Testis (tissue), 2 donors: ENCODE measurements at regions not wholly inside any gene's neighbourhood (a gene's known extent, or its start where the extent isn't known, plus 50 kb on each side); places are given as distances from the start of the nearest gene placed in this dataset.

Experiments
- POLR2A ChIP-seq: fragments of 450-650 bp; IDR thresholded peaks from one replicate; pipeline ENCODE4 v1.6.1; 2017; ENCODE audit warnings: antibody characterized with exemption, mild to moderate bottlenecking, moderate library complexity
- TF ChIP-seq, protein P1 (sequence below), 3 experiments: fragments of 450-650 bp in 2 of 3; fragments of 200-600 bp in 1 of 3; sonication (generic) in 1 of 3; IDR thresholded peaks; one replicate each; pipeline ENCODE4 v1.5.1; 2016 to 2019; ENCODE audit warnings: antibody characterized with exemption in 3 of 3, mild to moderate bottlenecking in 2 of 3, moderate library complexity in 1 of 3

DNA sequence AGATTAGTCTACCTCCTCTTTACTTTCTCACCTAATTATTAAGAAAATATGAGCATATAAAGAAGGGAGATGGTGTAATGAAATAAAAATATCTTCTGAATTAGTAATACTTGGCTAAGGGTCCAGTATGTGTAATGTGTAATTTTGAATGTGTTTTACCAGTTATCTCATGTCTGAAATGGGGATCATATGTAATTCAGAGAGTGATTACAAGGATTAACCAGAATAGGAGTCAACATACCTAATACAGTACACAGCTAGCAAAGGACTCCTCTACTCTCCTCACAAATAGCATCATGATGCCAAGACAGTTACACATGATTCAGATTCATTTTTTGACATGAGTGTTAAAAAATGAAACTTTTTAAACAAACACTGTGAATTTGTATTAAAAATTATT is 570.4 kb downstream of the SI start:
- no peak for TF ChIP-seq POLR2A
- TF ChIP-seq, protein P1, sequence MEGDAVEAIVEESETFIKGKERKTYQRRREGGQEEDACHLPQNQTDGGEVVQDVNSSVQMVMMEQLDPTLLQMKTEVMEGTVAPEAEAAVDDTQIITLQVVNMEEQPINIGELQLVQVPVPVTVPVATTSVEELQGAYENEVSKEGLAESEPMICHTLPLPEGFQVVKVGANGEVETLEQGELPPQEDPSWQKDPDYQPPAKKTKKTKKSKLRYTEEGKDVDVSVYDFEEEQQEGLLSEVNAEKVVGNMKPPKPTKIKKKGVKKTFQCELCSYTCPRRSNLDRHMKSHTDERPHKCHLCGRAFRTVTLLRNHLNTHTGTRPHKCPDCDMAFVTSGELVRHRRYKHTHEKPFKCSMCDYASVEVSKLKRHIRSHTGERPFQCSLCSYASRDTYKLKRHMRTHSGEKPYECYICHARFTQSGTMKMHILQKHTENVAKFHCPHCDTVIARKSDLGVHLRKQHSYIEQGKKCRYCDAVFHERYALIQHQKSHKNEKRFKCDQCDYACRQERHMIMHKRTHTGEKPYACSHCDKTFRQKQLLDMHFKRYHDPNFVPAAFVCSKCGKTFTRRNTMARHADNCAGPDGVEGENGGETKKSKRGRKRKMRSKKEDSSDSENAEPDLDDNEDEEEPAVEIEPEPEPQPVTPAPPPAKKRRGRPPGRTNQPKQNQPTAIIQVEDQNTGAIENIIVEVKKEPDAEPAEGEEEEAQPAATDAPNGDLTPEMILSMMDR (IDR thresholded peaks at IDR 0.05) = no peak
